ENCODE measurements at regions not wholly inside any gene's neighbourhood (a gene's known extent, or its start where the extent isn't known, plus 50 kb on each side); places are given as distances from the start of the nearest gene placed in this dataset.

- no peak for FAIRE-seq
Observed at GRCh38 chr3:71893702-71894479, 108.9 kb upstream of the PROK2 start.

GRCh38 chr3:71893122-71893521 lies 108.2 kb upstream of the PROK2 start:
- FAIRE-seq, result no peak

- no peak for FAIRE-seq
Observed at GRCh38 chr3:71891483-71891882, 106.5 kb upstream of the PROK2 start.

GRCh38 chr3:71890356-71890931 lies 105.5 kb upstream of the PROK2 start:
- no peak for FAIRE-seq

GRCh38 chr3:71887256-71887655 lies 102.3 kb upstream of the PROK2 start:
- FAIRE-seq, result no peak

- FAIRE-seq, result no peak
Observed at GRCh38 chr3:71885006-71885405, 100.1 kb upstream of the PROK2 start.

- FAIRE-seq, result no peak
Observed at GRCh38 chr3:71881732-71882131, 96.8 kb upstream of the PROK2 start.

- FAIRE-seq, result no peak
Observed at GRCh38 chr3:71881041-71881440, 96.1 kb upstream of the PROK2 start.

- no peak for FAIRE-seq
Observed at GRCh38 chr3:71879089-71879488, 94.1 kb upstream of the PROK2 start.

GRCh38 chr3:71876135-71877105 lies 91.5 kb upstream of the PROK2 start:
- no peak for FAIRE-seq

GRCh38 chr3:71875461-71875947 lies 90.6 kb upstream of the PROK2 start:
- FAIRE-seq, result no peak

- FAIRE-seq, result no peak
Observed at GRCh38 chr3:71874618-71875017, 89.7 kb upstream of the PROK2 start.

GRCh38 chr3:71873093-71873611 lies 88.2 kb upstream of the PROK2 start:
- FAIRE-seq, result no peak

GRCh38 chr3:71872256-71872655 lies 87.3 kb upstream of the PROK2 start:
- FAIRE-seq, result peak; percentile 91

- FAIRE-seq, result no peak
Observed at GRCh38 chr3:71870966-71871512, 86.1 kb upstream of the PROK2 start.

GRCh38 chr3:71868876-71869275 lies 83.9 kb upstream of the PROK2 start:
- no peak for FAIRE-seq

- no peak for FAIRE-seq
Observed at GRCh38 chr3:71865727-71866126, 80.8 kb upstream of the PROK2 start.

- FAIRE-seq, result no peak
Observed at GRCh38 chr3:71863563-71864190, 78.7 kb upstream of the PROK2 start.

- no peak for FAIRE-seq
Observed at GRCh38 chr3:71862371-71863140, 77.6 kb upstream of the PROK2 start.

- no peak for FAIRE-seq
Observed at GRCh38 chr3:71859123-71859519, 74.2 kb upstream of the PROK2 start.

GRCh38 chr3:71858503-71859122 lies 73.7 kb upstream of the PROK2 start:
- no peak for FAIRE-seq
